NCI-H2171 (cell line): ENCODE measurements at regions not wholly inside any gene's neighbourhood (a gene's known extent, or its start where the extent isn't known, plus 50 kb on each side); places are given as distances from the start of the nearest gene placed in this dataset.

Source experiments
- DNase-seq: peaks from one replicate; lab custom pipeline; 2025; lab: John Stamatoyannopoulos, UW

- no peak for DNase-seq
Observed at GRCh38 chr2:152227969-152228592, 52.5 kb upstream of the STAM2 start.

- no peak for DNase-seq
Observed at GRCh38 chr2:152231446-152231845, 55.9 kb upstream of the STAM2 start.

DNA sequence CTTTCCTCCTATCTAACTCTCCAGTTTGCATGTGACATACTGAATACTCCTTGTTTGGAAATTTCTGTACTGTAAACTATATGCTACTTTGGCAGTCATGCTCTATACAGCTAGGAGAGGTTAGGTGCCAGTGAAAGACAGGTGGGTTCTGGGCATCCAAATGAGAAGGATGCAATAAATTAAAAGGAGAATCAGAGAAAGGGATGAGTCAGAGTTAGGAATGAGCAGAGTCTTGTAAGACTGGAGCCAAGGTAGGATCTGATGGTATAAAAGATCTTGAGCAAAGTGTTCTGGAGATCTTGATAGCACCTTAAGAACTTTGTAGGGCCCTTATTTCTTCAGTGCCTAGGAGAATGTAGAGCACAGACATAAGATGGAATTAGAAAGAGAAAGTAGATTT, 58.7 kb upstream of the STAM2 start:
- DNase-seq, result no peak

GRCh38 chr2:152236191-152236925, 60.8 kb upstream of the STAM2 start:
- peak; percentile 33 for DNase-seq

- peak; percentile 31 for DNase-seq
Observed at GRCh38 chr2:152238016-152238415, 62.5 kb upstream of the STAM2 start.

DNA sequence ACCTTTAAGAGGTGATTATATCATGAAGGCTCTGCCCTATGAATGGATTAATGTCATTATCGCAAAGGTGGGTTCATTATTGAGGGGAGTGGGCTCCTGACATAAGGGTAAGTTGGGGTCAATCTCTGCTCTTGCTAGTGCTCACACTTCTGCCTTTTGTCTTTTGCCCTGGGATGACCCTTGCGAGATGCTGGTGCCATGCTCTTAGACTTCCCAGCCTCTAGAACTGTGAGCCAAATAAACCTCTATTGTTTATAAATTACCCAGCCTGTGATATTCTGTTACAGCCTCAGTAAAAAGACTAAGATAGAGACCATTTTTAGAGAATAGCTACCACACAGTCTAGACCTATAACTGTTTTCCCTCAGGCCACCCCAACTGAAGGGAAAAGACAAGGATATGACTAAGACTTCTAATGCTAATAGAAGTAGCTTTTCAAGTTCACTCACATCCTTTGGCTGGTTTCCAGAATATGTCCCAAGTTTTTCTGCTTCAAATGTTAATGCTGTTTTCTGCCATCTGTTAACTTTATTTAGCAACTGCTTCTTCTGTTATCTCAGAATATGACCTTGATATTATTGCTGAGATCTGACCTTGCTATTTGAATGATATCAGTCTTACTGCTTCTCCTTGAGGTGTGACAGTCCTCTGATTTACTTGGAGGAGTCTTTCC, 65.1 kb upstream of the STAM2 start:
- DNase-seq, result peak; percentile 62

DNA sequence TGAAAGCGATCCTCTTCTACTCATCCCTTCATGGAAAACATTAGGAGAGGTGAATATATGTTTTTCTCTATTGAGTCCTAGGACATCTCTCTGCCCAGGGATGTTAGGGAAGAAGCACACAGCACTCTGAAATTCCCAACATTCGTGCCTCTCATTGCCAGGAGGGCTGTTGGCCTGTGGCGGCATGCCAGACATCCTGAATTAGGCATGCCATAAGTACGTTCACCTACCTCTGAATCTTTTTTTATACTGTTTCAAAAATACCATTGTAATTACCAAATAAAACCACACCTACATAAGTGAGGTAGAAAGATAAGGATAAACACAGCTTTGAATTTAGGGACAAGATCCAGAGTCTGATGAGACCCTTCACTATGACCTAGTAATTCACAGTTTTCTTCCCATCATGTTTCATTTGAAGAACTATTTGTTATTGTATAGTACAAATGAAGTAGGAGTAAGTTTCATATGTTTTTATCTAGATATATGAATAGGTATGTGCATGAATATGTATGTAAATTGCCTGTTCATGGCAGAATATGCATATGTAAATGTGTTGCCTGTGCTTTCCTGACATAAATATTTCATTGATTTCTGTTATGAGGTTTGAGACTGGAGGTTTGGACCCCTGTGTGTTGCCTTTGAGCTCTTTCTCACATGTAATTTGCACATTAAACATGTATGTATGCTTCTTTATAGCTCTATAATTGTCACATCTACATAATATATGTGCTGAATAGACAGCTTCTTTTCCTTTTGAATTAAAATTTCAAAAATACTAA, 66.6 kb upstream of the STAM2 start:
- no peak for DNase-seq

- no peak for DNase-seq
Observed at GRCh38 chr2:152242787-152243472, 67.4 kb upstream of the STAM2 start.

GRCh38 chr2:152243761-152244640, 68.4 kb upstream of the STAM2 start:
- DNase-seq, result no peak

- no peak for DNase-seq
Observed at GRCh38 chr2:152245653-152246052, 70.1 kb upstream of the STAM2 start.

GRCh38 chr2:152246686-152247336, 71.2 kb upstream of the STAM2 start:
- no peak for DNase-seq

DNA sequence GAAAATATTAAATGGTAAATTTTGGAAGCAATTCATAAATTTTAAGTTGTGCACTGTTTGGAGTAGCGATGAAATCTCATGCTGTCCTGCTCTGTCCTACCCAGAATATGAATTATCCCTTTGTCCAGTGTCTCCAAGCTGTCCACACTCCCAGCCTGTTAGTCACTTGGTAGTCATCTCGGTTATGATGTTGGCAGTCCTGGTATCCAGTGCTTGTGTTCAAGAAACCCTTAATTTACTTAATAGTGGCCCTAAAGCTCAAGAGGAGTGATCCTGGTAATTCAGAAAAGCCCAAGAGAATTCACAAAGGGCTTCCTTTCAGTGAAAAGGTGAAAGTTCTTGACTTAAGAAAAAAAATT, 71.8 kb upstream of the STAM2 start:
- no peak for DNase-seq

DNA sequence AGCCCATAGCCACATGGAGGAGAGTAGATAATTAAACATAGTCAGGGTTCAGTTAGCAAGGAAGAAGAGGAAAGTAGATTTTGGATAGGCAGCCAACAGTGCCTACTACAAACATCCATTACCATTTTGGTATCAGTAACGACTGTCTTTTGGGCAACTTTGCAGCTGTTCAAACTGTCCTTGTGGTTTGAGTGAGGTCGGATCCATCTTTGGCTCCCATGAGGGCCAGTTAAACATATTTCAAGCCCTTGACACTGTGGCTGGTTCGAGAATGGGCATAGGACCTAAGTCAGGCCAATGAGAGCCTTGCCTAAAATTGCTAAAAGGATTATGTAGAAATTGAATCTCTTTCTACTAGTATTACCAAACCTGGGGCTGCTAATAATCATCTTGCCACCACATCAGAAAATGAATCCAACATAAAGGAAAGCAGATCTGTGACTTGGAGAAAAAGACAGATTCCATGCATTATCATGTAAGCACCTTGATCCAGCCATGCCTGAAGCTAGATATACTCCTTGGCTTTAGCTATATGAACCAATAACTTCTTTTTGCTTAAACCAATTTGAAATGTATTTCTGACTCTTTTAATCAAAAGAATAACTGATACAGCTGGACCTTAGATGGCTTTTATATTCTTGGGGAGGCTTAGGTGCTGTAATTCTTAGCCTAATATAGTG, 75.0 kb upstream of the STAM2 start:
- no peak for DNase-seq

- no peak for DNase-seq
Observed at GRCh38 chr2:152251211-152251610, 75.6 kb upstream of the STAM2 start.

DNA sequence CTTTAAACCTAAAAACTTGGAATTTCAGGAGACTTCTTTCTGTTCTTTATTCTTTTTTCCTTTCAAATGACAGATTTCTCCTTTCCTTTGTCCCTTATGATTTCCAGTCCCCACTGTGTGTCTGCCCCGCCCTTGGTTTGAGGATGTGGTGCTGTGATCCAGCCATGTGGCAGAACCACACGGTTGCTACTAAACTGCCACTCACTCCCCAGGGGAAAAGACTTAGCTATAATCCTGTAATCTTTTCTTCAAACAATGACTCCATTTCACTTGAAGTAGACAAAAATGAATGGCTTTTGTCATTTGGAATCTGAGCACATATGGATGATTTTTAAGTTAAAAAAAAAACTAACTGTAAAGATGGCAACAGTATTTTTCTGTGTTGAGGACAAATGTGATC, 76.2 kb upstream of the STAM2 start:
- DNase-seq, result no peak

DNA sequence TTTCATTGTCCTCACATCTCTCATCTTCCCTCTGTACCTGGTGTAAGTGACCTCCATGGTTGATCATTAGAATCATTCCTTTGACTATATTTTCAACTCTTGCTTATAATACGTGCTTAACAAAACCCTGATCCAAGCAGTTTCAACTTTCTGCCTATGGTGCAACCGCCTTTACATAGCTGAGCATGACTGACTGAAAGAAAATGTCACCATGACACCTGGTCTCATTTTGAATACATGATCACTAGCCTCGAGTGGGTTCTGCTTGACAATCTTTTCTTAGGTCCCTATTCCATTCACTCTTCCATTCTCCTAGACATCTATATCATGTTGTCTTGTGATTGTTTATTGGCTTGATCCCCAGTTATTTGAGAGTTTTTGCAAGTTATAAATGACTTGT, 78.9 kb upstream of the STAM2 start:
- DNase-seq, result no peak

- no peak for DNase-seq
Observed at GRCh38 chr2:152254976-152255375, 79.4 kb upstream of the STAM2 start.

- DNase-seq, result no peak
Observed at GRCh38 chr2:152255918-152256317, 79.1 kb upstream of the FMNL2 start.

DNA sequence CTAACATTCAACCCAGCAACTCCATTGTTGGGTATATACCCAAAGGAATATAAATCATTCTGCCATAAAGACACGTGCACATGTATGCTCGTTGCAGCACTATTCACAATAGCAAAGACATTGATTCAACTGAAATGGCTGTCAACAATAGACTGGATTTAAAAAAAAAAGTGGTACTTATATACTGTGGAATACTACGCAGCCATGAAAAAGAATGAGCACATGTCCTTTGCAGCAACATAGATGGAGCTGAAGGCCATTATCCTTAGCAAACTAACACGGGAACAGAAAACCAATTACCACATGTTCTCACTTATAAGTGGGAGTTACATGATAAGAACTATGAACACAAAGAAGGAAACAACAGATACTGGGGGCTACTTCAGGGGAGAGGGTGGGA, 74.0 kb upstream of the FMNL2 start:
- DNase-seq, result no peak

- DNase-seq, result no peak
Observed at GRCh38 chr2:152263911-152264310, 71.1 kb upstream of the FMNL2 start.
